ENCODE measurements at regions not wholly inside any gene's neighbourhood (a gene's known extent, or its start where the extent isn't known, plus 50 kb on each side); places are given as distances from the start of the nearest gene placed in this dataset.

GRCh38 chr2:198630384-198630783 is 826.0 kb downstream of the PLCL1 start:
- TF ChIP-seq CTCF (conservative IDR thresholded peaks at IDR 0.05) (no peak), EZH2 (IDR thresholded peaks at IDR 0.05; ENCODE audit: low read depth) (no peak)

Data from PC-9 (cell line).